HCT116 (cell line): ENCODE measurements at regions not wholly inside any gene's neighbourhood (a gene's known extent, or its start where the extent isn't known, plus 50 kb on each side); places are given as distances from the start of the nearest gene placed in this dataset.

Experiments
- ATAC-seq: fragments of 200-7000 bp; cut with Tn5 transposase; 2 replicates; pipeline ENCODE4 v1.9.1; 2020; ENCODE audit warnings: mild to moderate bottlenecking, moderate library complexity
- BruUV-seq: library from RNA; stranded (reverse); fragments of 400-500 nt; replicated peaks from 2 replicates; lab custom pipeline; 2021; lab: Mats Ljungman, UMichigan
- CTCF ChIA-PET: fragments of 300-600 bp; sonication (Branson Sonifier 250); formaldehyde crosslinking; loops from one replicate; lab custom pipeline; 2021; ENCODE audit warnings: antibody characterized with exemption; lab: Charles Lee
- POLR2A ChIA-PET: fragments of 300-600, 350-600 bp; sonication (Branson Sonifier 250); formaldehyde crosslinking; loops from one replicate; lab custom pipeline; 2021; ENCODE audit warnings: antibody characterized with exemption; lab: Charles Lee
- RAD21 ChIA-PET, 2 experiments: fragments of 300-600 bp; sonication (Branson Sonifier 250); formaldehyde crosslinking; loops; one replicate each; lab custom pipeline; 2023; ENCODE audit warnings: low total read pairs in 2 of 2; ENCODE audit not compliant: uncharacterized antibody in 2 of 2, unreplicated experiment in 2 of 2, low non-redundant PET in 1 of 2; lab: Charles Lee
- DNase-seq: peaks from one replicate; pipeline ENCODE4 v3.0.0-alpha.2; 2010; ENCODE audit warnings: low read depth, low spot score
- H2AFZ ChIP-seq: fragments of 200-600 bp; shearing (Covaris generic), sonication (generic); 2 replicates; pipeline ENCODE4 v1.6.1; 2017; ENCODE audit warnings: low read depth, mixed run types, mixed read lengths, antibody characterized with exemption, low read length; ENCODE audit not compliant: poor library complexity, severe bottlenecking
- H3K27ac ChIP-seq: 2 replicates; pipeline ENCODE4 v1.5.1; 2012; ENCODE audit warnings: low read depth, low read length
- H3K27me3 ChIP-seq: fragments of 200-600 bp; sonication (generic); 2 replicates; pipeline ENCODE4 v1.6.1; 2016; ENCODE audit warnings: mixed run types, low read length, mixed read lengths; ENCODE audit not compliant: insufficient read depth
- H3K36me3 ChIP-seq, 2 experiments: fragments of 200-500 bp in 1 of 2; fragments of 200-600 bp in 1 of 2; sonication (Bioruptor generic) in 1 of 2; sonication (generic) in 1 of 2; 2 replicates each; pipeline versions ENCODE4 v1.5.1 to v1.6.1; 2014 to 2016; ENCODE audit warnings: low read length in 2 of 2, inconsistent platforms in 1 of 2, mixed read lengths in 1 of 2, mixed run types in 1 of 2; ENCODE audit not compliant: insufficient read depth in 2 of 2, control insufficient read depth in 1 of 2
- H3K4me1 ChIP-seq, 2 experiments: fragments of 200-600 bp in 1 of 2; sonication (generic) in 1 of 2; 2 replicates each; pipeline versions ENCODE4 v1.5.1 to v1.6.1; 2012 to 2017; ENCODE audit warnings: low read length in 2 of 2, inconsistent platforms in 1 of 2, mild to moderate bottlenecking in 1 of 2, mixed read lengths in 1 of 2, mixed run types in 1 of 2, moderate library complexity in 1 of 2; ENCODE audit not compliant: insufficient read depth in 2 of 2, control insufficient read depth in 1 of 2
- H3K4me2 ChIP-seq: fragments of 200-600 bp; sonication (generic); 2 replicates; pipeline ENCODE4 v1.6.1; 2017; ENCODE audit warnings: mixed run types, low read length, mixed read lengths
- H3K4me3 ChIP-seq, 2 experiments: fragments of 200-600 bp in 1 of 2; sonication (generic) in 1 of 2; replicated peaks in 1 of 2; 2 replicates each; pipeline ENCODE4 v1.5.1; 2011 to 2016; ENCODE audit warnings: low read length in 2 of 2, control low read depth in 1 of 2, low read depth in 1 of 2, mild to moderate bottlenecking in 1 of 2, mixed read lengths in 1 of 2, mixed run types in 1 of 2
- H3K79me2 ChIP-seq: fragments of 200-600 bp; sonication (generic); 2 replicates; pipeline ENCODE4 v1.6.1; 2017; ENCODE audit warnings: mild to moderate bottlenecking, mixed run types, low read length, moderate library complexity, mixed read lengths; ENCODE audit not compliant: insufficient read depth
- H3K9ac ChIP-seq: fragments of 200-600 bp; sonication (generic); 2 replicates; pipeline ENCODE4 v1.6.1; 2016; ENCODE audit warnings: low read length, mixed read lengths
- H3K9me2 ChIP-seq: fragments of 200-600 bp; sonication (generic), shearing (Covaris generic); 2 replicates; pipeline ENCODE4 v1.6.1; 2017; ENCODE audit warnings: mixed run types, mild to moderate bottlenecking, moderate library complexity; ENCODE audit not compliant: insufficient read depth
- H3K9me3 ChIP-seq, 2 experiments: fragments of 200-500 bp in 1 of 2; fragments of 200-600 bp in 1 of 2; sonication (Bioruptor generic) in 1 of 2; sonication (generic) in 1 of 2; 2 replicates each; pipeline ENCODE4 v1.6.1; 2014 to 2017; ENCODE audit warnings: low read length in 2 of 2, mixed read lengths in 2 of 2, inconsistent platforms in 1 of 2, low read depth in 1 of 2, mild to moderate bottlenecking in 1 of 2, mixed run types in 1 of 2, moderate library complexity in 1 of 2; ENCODE audit not compliant: control insufficient read depth in 1 of 2, insufficient read depth in 1 of 2
- H4K20me1 ChIP-seq: fragments of 200-600 bp; sonication (generic), shearing (Covaris generic); 2 replicates; pipeline ENCODE4 v1.6.1; 2017; ENCODE audit warnings: mixed run types, mild to moderate bottlenecking, moderate library complexity; ENCODE audit not compliant: insufficient read depth
- CBX3 ChIP-seq: IDR thresholded peaks from 2 replicates; pipeline ENCODE4 v1.6.1; 2012; ENCODE audit warnings: low read depth
- ELF1 ChIP-seq: IDR thresholded peaks from 2 replicates; pipeline ENCODE4 v1.6.1; 2012; ENCODE audit warnings: low read depth, borderline replicate concordance
- EZH2 ChIP-seq: fragments of 200-600 bp; sonication (generic); IDR thresholded peaks from 2 replicates; pipeline ENCODE4 v1.6.1; 2017; ENCODE audit warnings: antibody characterized with exemption, mixed run types
- JUND ChIP-seq: IDR thresholded peaks from 2 replicates; pipeline ENCODE4 v1.6.1; 2012
- POLR2A ChIP-seq: IDR thresholded peaks from 2 replicates; pipeline ENCODE4 v1.7.0; 2011; ENCODE audit warnings: borderline replicate concordance; ENCODE audit not compliant: insufficient read depth, insufficient read length; ENCODE audit errors: extremely low read depth
- RAD21 ChIP-seq: IDR thresholded peaks from 2 replicates; pipeline ENCODE4 v1.6.1; 2012; ENCODE audit warnings: low read depth, mild to moderate bottlenecking
- YY1 ChIP-seq: IDR thresholded peaks from 2 replicates; pipeline ENCODE4 v1.6.1; 2011; ENCODE audit warnings: low read length, low read depth, moderate library complexity, mild to moderate bottlenecking; ENCODE audit not compliant: insufficient replicate concordance; ENCODE audit errors: extremely low read depth
- ZFX ChIP-seq: fragments of 450-650 bp; IDR thresholded peaks from 2 replicates; pipeline ENCODE4 v1.6.1; 2017
- intact Hi-C: fragments of 100-400 bp; cut with micrococcal nuclease; formaldehyde crosslinking; loops from 2 replicates; pipeline ENCODE4 v1.10.0; 2022
- TF ChIP-seq, protein P1 (sequence below): IDR thresholded peaks from 2 replicates; pipeline ENCODE4 v1.6.1; 2012

DNA sequence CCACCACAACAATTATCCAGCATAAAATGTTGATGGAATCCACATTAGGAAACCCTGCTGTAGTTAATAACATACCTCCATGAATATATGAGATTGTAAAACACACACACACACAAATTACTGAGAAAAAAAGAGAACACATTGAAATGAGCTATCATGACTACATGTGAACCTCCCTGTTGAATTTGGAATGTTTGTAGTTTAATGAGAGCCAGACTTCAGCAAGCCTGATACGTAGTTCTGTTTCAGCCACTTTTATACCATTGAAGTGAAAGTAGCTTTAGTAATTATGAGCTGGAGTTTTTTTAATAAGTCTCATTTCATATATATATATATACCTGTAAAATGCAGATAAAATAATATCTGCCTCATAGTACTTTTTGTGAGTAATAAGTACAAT, 1146.4 kb downstream of the NAALADL2 start:
- no peak for ATAC-seq
- CTCF ChIA-PET: no interaction called here

GRCh38 chr3:175989161-175989560, 1130.0 kb downstream of the NAALADL2 start:
- Histone ChIP-seq H3K4me3 (no peak overlapping the region), H4K20me1 (no peaks in the 10 kb centered on the region), H3K4me1 (no peaks in the 10 kb centered on the region), H3K79me2 (no peaks in the 10 kb centered on the region), H3K27ac (no peak overlapping the region), H3K36me3 (no peaks in the 10 kb centered on the region), H2AFZ (no peak overlapping the region), H3K4me2 (no peak overlapping the region), H3K27me3 (no peaks in the 10 kb centered on the region), H3K9ac (no peak overlapping the region), H3K9me3 (no peaks in the 10 kb centered on the region), H3K9me2 (no peaks in the 10 kb centered on the region; the same call in 1 of the 2 replicates)
- ChIA-PET CTCF (no interaction called here), POLR2A (no interaction called here), RAD21 (no interaction called here)
- DNase-seq (no peak), ATAC-seq (no peak)
- BruUV-seq: no TSS peak
- TF ChIP-seq YY1 (no peak), ELF1 (no peak), EZH2 (no peak), CBX3 (no peak), POLR2A (no peak), RAD21 (no peak)
- TF ChIP-seq, protein P1, sequence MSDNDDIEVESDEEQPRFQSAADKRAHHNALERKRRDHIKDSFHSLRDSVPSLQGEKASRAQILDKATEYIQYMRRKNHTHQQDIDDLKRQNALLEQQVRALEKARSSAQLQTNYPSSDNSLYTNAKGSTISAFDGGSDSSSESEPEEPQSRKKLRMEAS: no peak
- intact Hi-C loops: no loop called here

More for the DNA sequence above, 1146.4 kb downstream of the NAALADL2 start:
- DNase-seq: no peak
- ChIA-PET POLR2A (no interaction called here), RAD21 (no interaction called here)
- no peaks in the 10 kb centered on the region for H4K20me1 ChIP-seq
- H3K4me1 ChIP-seq: no peaks in the 10 kb centered on the region
- no peak overlapping the region for H3K27ac ChIP-seq
- intact Hi-C loops: no loop called here
- peak overlapping the region; percentile 29 for H2AFZ ChIP-seq
- H3K4me2 ChIP-seq: no peak overlapping the region
- no peak for TF ChIP-seq ZFX
- TF ChIP-seq JUND: no peak
- no peaks in the 10 kb centered on the region for H3K36me3 ChIP-seq
- no peaks in the 10 kb centered on the region for H3K27me3 ChIP-seq
- no peaks in the 10 kb centered on the region for H3K9me2 ChIP-seq
- BruUV-seq: no TSS peak
- H3K79me2 ChIP-seq: no peaks in the 10 kb centered on the region
- no peak overlapping the region for H3K9ac ChIP-seq
- no peak overlapping the region for H3K4me3 ChIP-seq
- no peaks in the 10 kb centered on the region for H3K9me3 ChIP-seq
